ENCODE measurements at regions not wholly inside any gene's neighbourhood (a gene's known extent, or its start where the extent isn't known, plus 50 kb on each side); places are given as distances from the start of the nearest gene placed in this dataset.

DNA sequence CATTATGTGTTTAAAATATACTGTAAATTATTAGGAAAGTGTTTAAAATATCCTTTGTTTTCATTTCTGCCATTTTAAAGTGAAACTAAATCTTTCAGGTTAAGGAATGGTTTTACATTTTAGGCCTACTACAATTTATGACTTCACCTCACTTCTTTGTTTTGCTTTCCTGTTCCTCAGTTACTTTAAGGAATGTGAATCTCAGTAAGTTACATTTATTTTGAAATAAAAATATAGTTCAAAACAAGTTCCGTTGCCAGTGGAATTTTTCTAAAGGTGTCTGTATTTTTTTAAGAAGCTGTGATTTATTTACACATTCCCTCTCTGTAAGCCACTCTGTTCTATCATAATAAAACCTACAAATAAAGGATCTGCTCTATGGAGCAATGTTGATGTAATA is 630.9 kb upstream of the AGTR1 start:
- CTCF ChIA-PET: no interaction called here
- TF ChIP-seq, protein P1, sequence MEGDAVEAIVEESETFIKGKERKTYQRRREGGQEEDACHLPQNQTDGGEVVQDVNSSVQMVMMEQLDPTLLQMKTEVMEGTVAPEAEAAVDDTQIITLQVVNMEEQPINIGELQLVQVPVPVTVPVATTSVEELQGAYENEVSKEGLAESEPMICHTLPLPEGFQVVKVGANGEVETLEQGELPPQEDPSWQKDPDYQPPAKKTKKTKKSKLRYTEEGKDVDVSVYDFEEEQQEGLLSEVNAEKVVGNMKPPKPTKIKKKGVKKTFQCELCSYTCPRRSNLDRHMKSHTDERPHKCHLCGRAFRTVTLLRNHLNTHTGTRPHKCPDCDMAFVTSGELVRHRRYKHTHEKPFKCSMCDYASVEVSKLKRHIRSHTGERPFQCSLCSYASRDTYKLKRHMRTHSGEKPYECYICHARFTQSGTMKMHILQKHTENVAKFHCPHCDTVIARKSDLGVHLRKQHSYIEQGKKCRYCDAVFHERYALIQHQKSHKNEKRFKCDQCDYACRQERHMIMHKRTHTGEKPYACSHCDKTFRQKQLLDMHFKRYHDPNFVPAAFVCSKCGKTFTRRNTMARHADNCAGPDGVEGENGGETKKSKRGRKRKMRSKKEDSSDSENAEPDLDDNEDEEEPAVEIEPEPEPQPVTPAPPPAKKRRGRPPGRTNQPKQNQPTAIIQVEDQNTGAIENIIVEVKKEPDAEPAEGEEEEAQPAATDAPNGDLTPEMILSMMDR (conservative IDR thresholded peaks at IDR 0.05; ENCODE audit: low read depth): no peak
- POLR2A ChIA-PET (ENCODE audit: low non-redundant PET): no interaction called here
- H3K27ac ChIP-seq: no peak overlapping the region
- DNase-seq (ENCODE audit: low spot score): no peak

DNA sequence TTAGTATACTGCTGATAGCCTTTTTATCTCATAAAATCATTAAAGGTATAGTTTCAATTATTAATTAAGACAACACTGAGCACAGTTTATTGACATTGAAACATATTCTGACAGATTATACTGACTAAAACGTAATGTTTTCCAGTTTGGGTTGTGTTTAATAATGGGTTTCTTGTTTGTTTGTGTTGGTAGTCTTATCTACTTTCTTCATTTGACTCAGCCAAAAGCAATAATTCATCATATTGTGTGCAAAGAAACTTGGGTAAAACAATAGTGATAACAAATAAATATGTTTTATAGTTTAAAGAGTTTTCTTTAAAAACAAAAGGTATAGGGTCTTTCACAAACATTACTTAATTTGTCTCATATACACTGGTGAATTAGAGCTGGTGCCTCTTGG is 629.2 kb upstream of the AGTR1 start:
- TF ChIP-seq, protein P1 (conservative IDR thresholded peaks at IDR 0.05; ENCODE audit: low read depth): no peak
- ChIA-PET POLR2A (ENCODE audit: low non-redundant PET) (no interaction called here), CTCF (no interaction called here)
- no peak overlapping the region for H3K27ac ChIP-seq
- no peak for DNase-seq (ENCODE audit: low spot score)

DNA sequence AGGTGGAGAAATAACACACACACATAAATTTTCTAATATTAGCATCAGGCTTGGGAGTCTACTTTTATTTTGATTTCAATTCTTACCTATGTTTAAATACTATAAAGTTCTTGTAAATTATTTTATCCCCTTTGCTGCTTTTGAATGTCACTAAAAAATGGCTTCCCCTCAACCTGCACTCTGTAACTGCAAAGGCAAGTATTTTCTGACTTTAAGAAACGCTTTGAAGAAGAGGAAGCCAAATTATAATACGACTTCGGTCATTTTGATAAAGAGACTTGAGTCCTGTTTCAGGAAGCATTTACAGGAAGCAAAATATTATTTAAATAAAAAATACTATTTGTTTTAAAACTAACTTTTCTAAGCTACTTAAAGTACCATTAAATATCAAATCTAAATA is 627.7 kb upstream of the AGTR1 start:
- CTCF ChIA-PET: no interaction called here
- DNase-seq (ENCODE audit: low spot score): no peak
- TF ChIP-seq, protein P1 (conservative IDR thresholded peaks at IDR 0.05; ENCODE audit: low read depth): no peak

DNA sequence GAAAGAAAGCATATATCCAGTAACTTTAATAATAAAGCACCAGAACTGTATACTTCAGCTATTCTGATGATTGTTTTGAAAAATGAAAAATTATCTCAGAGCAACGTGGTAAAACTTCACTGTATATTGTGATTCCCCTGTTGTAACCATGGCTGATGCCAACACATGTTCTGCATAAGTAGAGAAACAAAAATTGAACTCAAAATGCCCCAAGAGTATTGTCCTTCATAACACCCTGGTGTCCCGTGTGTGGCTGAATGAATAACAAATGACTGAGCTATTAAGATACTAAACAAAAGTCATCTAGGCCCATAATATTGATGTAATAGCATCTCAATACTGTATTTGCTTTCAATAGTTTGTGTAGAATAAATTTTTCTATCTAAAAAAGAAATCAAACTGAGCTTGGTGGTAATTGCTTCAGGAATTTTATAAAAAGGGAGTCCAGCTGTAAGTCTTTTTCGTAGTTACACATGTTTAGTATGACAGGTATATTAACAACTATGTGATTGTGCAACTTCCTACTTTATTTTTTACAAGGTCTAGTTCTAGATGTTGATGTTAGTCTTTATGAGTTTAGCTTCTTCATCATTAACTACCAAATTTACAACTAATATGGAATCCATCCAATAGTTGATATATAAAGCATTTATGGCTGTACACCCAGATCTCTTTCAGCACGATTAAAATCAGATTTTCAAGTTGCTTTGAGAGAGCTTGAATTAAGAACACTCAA is 623.8 kb upstream of the AGTR1 start:
- H3K27ac ChIP-seq: no peak overlapping the region
- TF ChIP-seq, protein P1 (conservative IDR thresholded peaks at IDR 0.05; ENCODE audit: low read depth): no peak
- DNase-seq (ENCODE audit: low spot score): no peak
- ChIA-PET POLR2A (ENCODE audit: low non-redundant PET) (no interaction called here), CTCF (interaction anchor here (0.6 kb wide), 1 partner anchor 306 kb away, joined by 5 read pairs; no protein-coding TSS in a partner anchor)

More for the DNA sequence above, 627.7 kb upstream of the AGTR1 start:
- POLR2A ChIA-PET (ENCODE audit: low non-redundant PET): no interaction called here
- no peak overlapping the region for H3K27ac ChIP-seq

DNA sequence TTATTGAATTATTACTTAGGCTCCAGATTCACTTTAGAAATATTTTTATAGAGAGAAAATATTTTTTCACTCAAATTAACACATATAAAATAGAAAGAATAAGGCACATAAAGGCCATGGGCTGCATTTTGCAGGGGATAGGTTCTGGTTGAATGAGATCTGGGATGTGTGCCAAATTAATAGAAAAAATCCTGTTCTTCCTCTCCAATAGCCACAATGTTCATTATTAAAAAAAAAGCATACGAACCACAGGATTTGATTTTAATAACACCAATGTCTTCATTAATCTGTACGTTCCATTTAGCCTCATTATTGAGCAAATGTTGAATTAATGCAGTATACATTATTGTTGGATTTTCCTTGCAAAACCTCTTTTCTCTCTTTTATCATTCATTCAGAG is 622.8 kb upstream of the AGTR1 start:
- CTCF ChIA-PET: no interaction called here
- no peak overlapping the region for H3K27ac ChIP-seq
- POLR2A ChIA-PET (ENCODE audit: low non-redundant PET): no interaction called here
- DNase-seq (ENCODE audit: low spot score): no peak
- TF ChIP-seq, protein P1 (conservative IDR thresholded peaks at IDR 0.05; ENCODE audit: low read depth): no peak

DNA sequence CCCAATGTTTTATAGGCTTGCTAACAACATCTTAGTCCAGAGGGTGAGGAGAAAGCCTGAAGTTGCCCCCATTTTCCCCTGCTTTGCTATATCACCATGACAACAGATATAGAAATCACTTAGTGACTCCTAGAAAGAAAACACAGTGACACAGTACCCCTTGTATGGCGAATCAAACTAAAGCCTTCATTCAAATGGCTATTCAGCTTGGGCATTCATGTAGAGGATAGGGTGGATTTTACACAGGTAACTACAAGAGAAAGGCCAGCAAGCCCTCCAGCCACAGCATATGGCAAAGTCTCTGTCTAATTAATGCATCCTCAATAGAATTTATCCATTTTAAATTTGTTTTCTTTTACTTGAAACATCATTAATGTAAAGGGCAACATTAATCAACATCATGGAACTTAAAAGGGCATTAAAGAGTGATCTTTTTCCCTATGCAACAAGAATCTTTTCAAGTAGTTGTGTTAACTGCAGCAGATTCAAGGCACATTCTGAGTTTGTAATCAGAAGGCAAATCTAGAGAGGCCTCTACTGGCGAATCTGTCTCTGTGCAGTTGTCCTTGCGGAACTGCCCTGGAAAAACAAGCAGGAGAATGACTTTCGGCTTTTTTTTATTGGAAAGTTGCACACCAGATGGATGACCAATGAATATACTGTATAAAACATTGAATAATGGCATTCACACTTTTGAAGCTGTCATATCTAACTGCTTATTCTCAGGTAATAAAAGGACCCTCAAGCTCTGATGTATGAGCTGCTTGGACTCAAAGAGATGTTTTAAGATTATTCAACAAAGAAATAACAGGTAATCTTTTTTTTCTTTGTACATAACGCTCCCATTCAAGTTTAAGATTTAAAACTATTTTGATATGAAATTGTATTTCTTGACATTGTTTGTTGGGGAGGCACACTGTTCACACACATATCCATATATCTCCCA is 621.7 kb upstream of the AGTR1 start:
- H3K27ac ChIP-seq: no peak overlapping the region
- DNase-seq (ENCODE audit: low spot score): peak; percentile 9
- TF ChIP-seq, protein P1 (conservative IDR thresholded peaks at IDR 0.05; ENCODE audit: low read depth): peak; percentile 54
- POLR2A ChIA-PET (ENCODE audit: low non-redundant PET): no interaction called here
- CTCF ChIA-PET: interaction anchor here (0.7 to 1.6 kb wide), 4 partner anchors 11 to 1514 kb away, joined by 3 to 4 read pairs (median 4); no protein-coding TSS in a partner anchor

All from RWPE1 (cell line).